SU-DHL-6 (cell line): ENCODE measurements at regions not wholly inside any gene's neighbourhood (a gene's known extent, or its start where the extent isn't known, plus 50 kb on each side); places are given as distances from the start of the nearest gene placed in this dataset.

ENCODE experiments used
- H2AFZ ChIP-seq: fragments of 200-600 bp; sonication (generic); 2 replicates; pipeline ENCODE4 v1.6.1; 2014; ENCODE audit warnings: low read depth, mild to moderate bottlenecking, moderate library complexity, mixed read lengths, antibody characterized with exemption, low read length; ENCODE audit not compliant: severe bottlenecking
- H3F3A ChIP-seq: fragments of 200-600 bp; shearing (Covaris generic); 2 replicates; pipeline ENCODE4 v1.6.0; 2016; ENCODE audit warnings: antibody characterized with exemption, mild to moderate bottlenecking; ENCODE audit not compliant: insufficient read depth
- H3K27ac ChIP-seq: fragments of 200-600 bp; sonication (generic); 2 replicates; pipeline ENCODE4 v1.5.1; 2016; ENCODE audit warnings: low read depth, mild to moderate bottlenecking, low read length, moderate library complexity, mixed read lengths
- H3K27me3 ChIP-seq: fragments of 200-600 bp; sonication (generic), shearing (Covaris generic); 2 replicates; pipeline ENCODE4 v1.6.0; 2014; ENCODE audit warnings: mild to moderate bottlenecking, low read length
- H3K36me3 ChIP-seq: fragments of 200-600 bp; sonication (generic); 2 replicates; pipeline ENCODE4 v1.6.1; 2014; ENCODE audit warnings: mild to moderate bottlenecking, low read length, mixed read lengths
- H3K4me2 ChIP-seq: fragments of 300-600, 200-600 bp; shearing (Covaris generic), sonication (generic); 2 replicates; pipeline ENCODE4 v1.6.0; 2014; ENCODE audit warnings: low read length, low read depth, mild to moderate bottlenecking; ENCODE audit not compliant: poor library complexity, severe bottlenecking
- H3K4me3 ChIP-seq: fragments of 200-600 bp; sonication (generic); 2 replicates; pipeline ENCODE4 v1.5.1; 2014; ENCODE audit warnings: antibody characterized with exemption, low read length, mild to moderate bottlenecking, mixed read lengths; ENCODE audit not compliant: insufficient read depth, poor library complexity, severe bottlenecking
- H3K79me2 ChIP-seq: fragments of 200-600 bp; sonication (generic); 2 replicates; pipeline ENCODE4 v1.6.1; 2014; ENCODE audit warnings: mild to moderate bottlenecking, low read length, moderate library complexity; ENCODE audit not compliant: insufficient read depth
- H3K9ac ChIP-seq: fragments of 200-600 bp; sonication (generic); 2 replicates; pipeline ENCODE4 v1.7.0; 2014; ENCODE audit warnings: mild to moderate bottlenecking, low read length
- H3K9me2 ChIP-seq: fragments of 200-600 bp; sonication (generic); replicated peaks from 2 replicates; pipeline ENCODE4 v1.6.1; 2014; ENCODE audit warnings: low read length; ENCODE audit not compliant: insufficient read depth
- H3K9me3 ChIP-seq: fragments of 200-600 bp; sonication (generic); 2 replicates; pipeline ENCODE4 v1.6.1; 2014; ENCODE audit warnings: low read length, mixed read lengths; ENCODE audit not compliant: insufficient read depth
- H4K20me1 ChIP-seq: fragments of 200-600 bp; sonication (generic); 2 replicates; pipeline ENCODE4 v1.6.1; 2014; ENCODE audit warnings: low read depth, mild to moderate bottlenecking, antibody characterized with exemption, low read length, moderate library complexity, mixed read lengths
- EZH2phosphoT487 ChIP-seq: fragments of 200-600 bp; sonication (generic), shearing (Covaris generic); conservative IDR thresholded peaks from 2 replicates; pipeline ENCODE4 v1.6.1; 2018; ENCODE audit warnings: mild to moderate bottlenecking, antibody characterized with exemption, low read length, moderate library complexity, mixed read lengths
- TF ChIP-seq, protein P1 (sequence below): fragments of 200-600 bp; sonication (generic); IDR thresholded peaks from one replicate; pipeline ENCODE4 v1.5.1; 2017; ENCODE audit warnings: antibody characterized with exemption, mild to moderate bottlenecking, low read length, moderate library complexity; ENCODE audit not compliant: insufficient read depth, poor library complexity, severe bottlenecking

DNA sequence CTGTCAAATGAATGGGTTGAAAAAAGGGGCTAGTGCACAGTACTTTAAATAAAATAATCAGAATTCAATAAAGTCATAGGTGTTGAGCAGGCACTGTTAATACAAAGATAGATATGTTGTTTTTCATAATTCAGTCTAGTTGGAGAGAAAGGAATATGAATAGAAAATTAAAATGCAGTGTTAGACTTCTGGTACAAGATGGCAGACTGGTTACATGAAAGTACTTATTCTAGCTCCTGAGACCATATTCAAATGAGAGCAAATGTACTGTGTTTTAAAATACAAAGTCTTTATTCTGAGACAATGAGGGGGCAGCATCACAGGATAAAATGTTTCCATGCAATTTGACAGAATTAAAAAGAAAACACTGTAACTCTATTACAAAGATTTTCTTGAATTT, 542.1 kb downstream of the COL11A1 start:
- Histone ChIP-seq H4K20me1 (no peaks in the 10 kb centered on the region), H3K4me3 (no peak overlapping the region), H3K36me3 (no peaks in the 10 kb centered on the region), H3K79me2 (no peaks in the 10 kb centered on the region), H3K27me3 (no peaks in the 10 kb centered on the region), H3K9me3 (no peaks in the 10 kb centered on the region), H3K4me2 (no peak overlapping the region), H3F3A (no peaks in the 10 kb centered on the region), H3K9me2 (no peaks in the 10 kb centered on the region), H3K27ac (no peak overlapping the region), H3K9ac (no peak overlapping the region), H2AFZ (no peak overlapping the region)
- TF ChIP-seq, protein P1, sequence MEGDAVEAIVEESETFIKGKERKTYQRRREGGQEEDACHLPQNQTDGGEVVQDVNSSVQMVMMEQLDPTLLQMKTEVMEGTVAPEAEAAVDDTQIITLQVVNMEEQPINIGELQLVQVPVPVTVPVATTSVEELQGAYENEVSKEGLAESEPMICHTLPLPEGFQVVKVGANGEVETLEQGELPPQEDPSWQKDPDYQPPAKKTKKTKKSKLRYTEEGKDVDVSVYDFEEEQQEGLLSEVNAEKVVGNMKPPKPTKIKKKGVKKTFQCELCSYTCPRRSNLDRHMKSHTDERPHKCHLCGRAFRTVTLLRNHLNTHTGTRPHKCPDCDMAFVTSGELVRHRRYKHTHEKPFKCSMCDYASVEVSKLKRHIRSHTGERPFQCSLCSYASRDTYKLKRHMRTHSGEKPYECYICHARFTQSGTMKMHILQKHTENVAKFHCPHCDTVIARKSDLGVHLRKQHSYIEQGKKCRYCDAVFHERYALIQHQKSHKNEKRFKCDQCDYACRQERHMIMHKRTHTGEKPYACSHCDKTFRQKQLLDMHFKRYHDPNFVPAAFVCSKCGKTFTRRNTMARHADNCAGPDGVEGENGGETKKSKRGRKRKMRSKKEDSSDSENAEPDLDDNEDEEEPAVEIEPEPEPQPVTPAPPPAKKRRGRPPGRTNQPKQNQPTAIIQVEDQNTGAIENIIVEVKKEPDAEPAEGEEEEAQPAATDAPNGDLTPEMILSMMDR: no peak
- TF ChIP-seq EZH2phosphoT487: no peak

DNA sequence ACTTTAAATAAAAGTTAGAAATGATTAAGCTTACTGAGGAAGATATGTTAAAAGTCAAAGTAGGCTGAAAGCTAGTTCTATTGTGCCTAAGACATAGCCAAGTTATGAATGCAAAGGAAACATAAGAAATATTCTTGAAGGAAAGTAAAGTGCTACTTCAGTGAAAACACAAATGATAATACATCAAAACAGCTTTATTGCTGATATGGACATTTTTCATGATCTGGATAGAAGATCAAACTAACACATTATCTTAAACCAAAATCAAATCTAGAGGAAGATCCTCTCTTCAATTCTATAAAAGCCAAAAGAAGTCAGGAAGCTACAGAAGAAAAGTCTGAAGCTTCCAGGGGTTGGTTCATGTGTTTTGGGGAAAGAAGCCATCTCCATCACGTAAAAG, 545.9 kb downstream of the COL11A1 start:
- H3K9ac ChIP-seq: no peak overlapping the region
- H3K9me2 ChIP-seq: no peaks in the 10 kb centered on the region
- H2AFZ ChIP-seq: no peak overlapping the region
- no peaks in the 10 kb centered on the region for H3F3A ChIP-seq
- H3K4me2 ChIP-seq: no peak overlapping the region
- H3K79me2 ChIP-seq: no peaks in the 10 kb centered on the region
- H3K27me3 ChIP-seq: no peaks in the 10 kb centered on the region
- H3K9me3 ChIP-seq: no peaks in the 10 kb centered on the region
- no peak overlapping the region for H3K4me3 ChIP-seq
- H4K20me1 ChIP-seq: no peaks in the 10 kb centered on the region
- no peak for TF ChIP-seq EZH2phosphoT487
- TF ChIP-seq, protein P1: no peak
- no peaks in the 10 kb centered on the region for H3K36me3 ChIP-seq
- no peak overlapping the region for H3K27ac ChIP-seq

DNA sequence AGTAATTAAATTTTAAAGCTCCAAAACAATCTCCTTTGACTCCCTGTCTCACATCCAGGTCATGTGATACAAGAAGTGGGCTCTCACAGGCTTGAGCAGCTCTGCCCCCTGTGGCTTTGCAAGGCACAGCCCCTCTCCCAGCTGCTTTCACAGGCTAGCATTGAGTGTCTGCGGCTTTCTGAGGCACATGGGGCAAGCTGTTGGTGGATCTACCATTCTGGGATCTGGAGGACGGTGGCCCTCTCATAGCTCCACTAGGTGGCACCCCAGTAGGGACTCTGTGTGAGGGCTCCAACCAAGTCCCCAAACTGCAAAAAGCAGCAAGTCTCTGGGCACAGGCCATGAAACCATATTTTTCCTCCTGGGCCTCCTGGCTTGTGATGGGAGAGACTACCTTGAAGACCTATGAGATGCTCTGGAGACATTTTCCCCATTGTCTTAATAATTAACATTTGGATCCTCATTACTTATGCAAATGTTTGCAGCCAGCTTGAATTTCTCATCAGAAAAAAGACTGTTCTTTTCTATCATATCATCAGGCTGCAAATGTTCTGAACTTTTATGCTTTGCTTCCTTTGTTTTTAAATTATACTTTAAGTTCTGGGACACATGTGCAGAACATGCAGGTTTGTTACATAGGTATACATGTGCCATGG, 554.1 kb upstream of the OLFM3 start:
- H3K4me2 ChIP-seq: no peak overlapping the region
- no peaks in the 10 kb centered on the region for H3K9me2 ChIP-seq
- no peaks in the 10 kb centered on the region for H4K20me1 ChIP-seq
- H3K27ac ChIP-seq: no peak overlapping the region
- no peaks in the 10 kb centered on the region for H3K9me3 ChIP-seq
- no peaks in the 10 kb centered on the region for H3K36me3 ChIP-seq
- no peak overlapping the region for H3K4me3 ChIP-seq
- no peaks in the 10 kb centered on the region for H3K27me3 ChIP-seq
- H3K79me2 ChIP-seq: no peaks in the 10 kb centered on the region
- TF ChIP-seq, protein P1: peak; percentile 19
- TF ChIP-seq EZH2phosphoT487: no peak
- no peak overlapping the region for H3K9ac ChIP-seq
- H2AFZ ChIP-seq: no peak overlapping the region
- no peaks in the 10 kb centered on the region for H3F3A ChIP-seq
